ENCODE measurements at regions not wholly inside any gene's neighbourhood (a gene's known extent, or its start where the extent isn't known, plus 50 kb on each side); places are given as distances from the start of the nearest gene placed in this dataset.

- intact Hi-C loops (cut with DNase I), result no loop called here
- Histone ChIP-seq H3K4me3 (no peak overlapping the region), H3K9me3 (replicated peaks in 1 of 3) (no peaks in the 10 kb centered on the region), H3K27me3 (no peaks in the 10 kb centered on the region), H3K27ac (no peak overlapping the region), H3K36me3 (replicated peaks in 1 of 2) (no peaks in the 10 kb centered on the region), H3K4me1 (replicated peaks in 1 of 2) (peaks cover 0 to 6% of the 10 kb centered on the region in 2 donors)
- no peak for DNase-seq
- WGBS, 4 donors, result 87 to 91% (median 90%) methylated on average over 16 to 22 of the region's 22 CpGs
- no peak for TF ChIP-seq POLR2A (IDR thresholded peaks at IDR 0.05)
- no peak for TF ChIP-seq CTCF (IDR thresholded peaks at IDR 0.05)
Observed at GRCh38 chr16:88297178-88297720, 85.5 kb upstream of the ZNF469 start.

GRCh38 chr16:88298181-88298832 is 84.5 kb upstream of the ZNF469 start:
- TF ChIP-seq CTCF (IDR thresholded peaks at IDR 0.05), result no peak
- TF ChIP-seq POLR2A (IDR thresholded peaks at IDR 0.05), result no peak
- peak; percentile 40 to 81 (median 70) for DNase-seq
- Histone ChIP-seq H3K4me3 (no peak overlapping the region), H3K36me3 (replicated peaks in 1 of 2) (no peaks in the 10 kb centered on the region), H3K27ac (peak overlapping the region in 2 of 5 donors; percentile 3 to 34), H3K4me1 (replicated peaks in 1 of 2) (peaks cover 0 to 6% of the 10 kb centered on the region in 2 donors), H3K27me3 (no peaks in the 10 kb centered on the region), H3K9me3 (replicated peaks in 1 of 3) (no peaks in the 10 kb centered on the region)
- WGBS, 4 donors, result 29 to 40% (median 33%) methylated on average over 7 to 16 of the region's 16 CpGs
- intact Hi-C loops (cut with DNase I), result no loop called here

GRCh38 chr16:88298833-88299745 is 83.7 kb upstream of the ZNF469 start:
- no peak for DNase-seq
- Histone ChIP-seq H3K36me3 (replicated peaks in 1 of 2) (no peaks in the 10 kb centered on the region), H3K27ac (peak overlapping the region in 2 of 5 donors; percentile 3 to 34), H3K27me3 (no peaks in the 10 kb centered on the region), H3K9me3 (replicated peaks in 1 of 3) (no peaks in the 10 kb centered on the region), H3K4me1 (replicated peaks in 1 of 2) (peaks cover 0 to 11% of the 10 kb centered on the region in 2 donors), H3K4me3 (no peak overlapping the region)
- TF ChIP-seq POLR2A (IDR thresholded peaks at IDR 0.05), result no peak
- no peak for TF ChIP-seq CTCF (IDR thresholded peaks at IDR 0.05)
- intact Hi-C loops (cut with DNase I), result no loop called here
- 68 to 72% (median 70%) methylated on average over 5 to 14 of the region's 14 CpGs for WGBS, 4 donors

- no peak overlapping the region for H3K27ac ChIP-seq
- H3K36me3 ChIP-seq (replicated peaks in 1 of 2), result no peaks in the 10 kb centered on the region
- no peak for DNase-seq
- WGBS, 4 donors, result 89 to 96% (median 94%) methylated on average over 17 to 19 of the region's 19 CpGs
- peaks cover 0 to 17% of the 10 kb centered on the region in 2 donors for H3K4me1 ChIP-seq (replicated peaks in 1 of 2)
- H3K9me3 ChIP-seq (replicated peaks in 1 of 3), result no peaks in the 10 kb centered on the region
- H3K27me3 ChIP-seq, result no peaks in the 10 kb centered on the region
- TF ChIP-seq POLR2A (IDR thresholded peaks at IDR 0.05) (no peak), CTCF (IDR thresholded peaks at IDR 0.05) (no peak)
- intact Hi-C loops (cut with DNase I), result no loop called here
- H3K4me3 ChIP-seq, result no peak overlapping the region
Observed at GRCh38 chr16:88299751-88300462, 82.9 kb upstream of the ZNF469 start.

Measured in adrenal gland (tissue), 9 donors.